ENCODE measurements at regions not wholly inside any gene's neighbourhood (a gene's known extent, or its start where the extent isn't known, plus 50 kb on each side); places are given as distances from the start of the nearest gene placed in this dataset.

DNA sequence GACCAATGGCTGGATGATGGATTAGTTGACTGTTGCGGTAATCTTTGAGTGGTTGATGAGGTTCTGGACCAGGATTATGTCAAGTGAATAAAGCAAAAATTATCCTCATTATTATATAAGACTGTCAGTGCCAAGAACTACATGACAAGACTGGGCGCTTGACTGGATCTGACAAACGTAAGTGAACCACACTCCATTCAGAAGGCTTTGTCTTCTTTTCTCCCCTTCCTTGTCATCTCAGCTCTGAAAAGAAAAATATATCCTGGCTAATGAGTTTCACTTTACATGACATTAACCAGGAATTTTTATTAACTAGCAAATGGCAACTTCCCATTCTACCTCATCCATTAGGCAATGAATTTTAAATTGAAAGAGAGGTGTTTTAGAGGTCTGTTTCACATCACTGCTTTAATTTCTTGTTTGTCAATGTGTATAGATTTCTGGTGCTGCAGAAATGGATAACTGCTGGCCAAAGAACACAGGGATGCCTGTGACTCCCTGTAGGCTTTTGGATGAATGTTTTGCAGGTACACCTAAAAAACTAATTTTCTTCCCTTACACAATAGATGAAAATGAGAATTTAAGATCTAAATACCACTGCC lies 150.1 kb downstream of the ELOVL4 start:
- Histone ChIP-seq H3K79me2 (ENCODE audit: control insufficient read depth in 1 of 2, insufficient read depth in 2 of 2, low read length in 2 of 2) (no peaks in the 10 kb centered on the region), H3K56ac (replicated peaks; ENCODE audit: insufficient read length, low read depth, low read length) (no peak overlapping the region), H2BK12ac (ENCODE audit: low read depth, low read length) (no peak overlapping the region), H3K23ac (ENCODE audit: insufficient read length) (no peak overlapping the region), H4K5ac (ENCODE audit: insufficient read length, low read depth, low read length) (no peak overlapping the region), H3K9me3 (ENCODE audit: insufficient read depth in 2 of 2, low read depth in 1 of 2, low read length in 1 of 2) (no peaks in the 10 kb centered on the region), H2BK120ac (replicated peaks; ENCODE audit: low read depth, low read length) (no peak overlapping the region), H4K20me1 (replicated peaks in 1 of 2; ENCODE audit: control insufficient read depth in 1 of 2, insufficient read depth in 2 of 2, low read length in 2 of 2) (no peaks in the 10 kb centered on the region), H2BK5ac (ENCODE audit: low read depth, low read length) (no peak overlapping the region), H3K23me2 (ENCODE audit: low read depth, low read length) (no peaks in the 10 kb centered on the region), H3K4me1 (replicated peaks in 1 of 4; ENCODE audit: control insufficient read depth in 3 of 4, insufficient read depth in 4 of 4, low read length in 3 of 4) (no peaks in the 10 kb centered on the region), H2AK5ac (ENCODE audit: low read depth, low read length) (no peak overlapping the region), H3K4ac (replicated peaks; ENCODE audit: insufficient read length, low read depth, low read length) (no peak overlapping the region), H3K4me3 (ENCODE audit: extremely low read depth in 1 of 4, insufficient read depth in 2 of 4, low read depth in 3 of 4, low read length in 4 of 4) (no peak overlapping the region), H2AFZ (ENCODE audit: low read length) (no peak overlapping the region), H3K9ac (replicated peaks in 1 of 4; ENCODE audit: extremely low read depth in 1 of 4, low read depth in 3 of 4, low read length in 3 of 4) (no peak overlapping the region), H4K91ac (replicated peaks; ENCODE audit: insufficient read length, low read length) (no peak overlapping the region), H3K79me1 (ENCODE audit: low read depth, low read length) (no peaks in the 10 kb centered on the region), H3K18ac (ENCODE audit: extremely low read depth, low read length) (no peak overlapping the region), H3K36me3 (ENCODE audit: control insufficient read depth in 2 of 4, insufficient read depth in 4 of 4, low read length in 3 of 4) (no peaks in the 10 kb centered on the region), H2BK15ac (ENCODE audit: low read length) (no peak overlapping the region), H3K4me2 (ENCODE audit: insufficient read depth in 1 of 2, low read depth in 2 of 2, low read length in 2 of 2) (no peak overlapping the region), H2BK20ac (ENCODE audit: low read length) (no peak overlapping the region), H4K8ac (ENCODE audit: extremely low read depth, insufficient read depth, low read length) (no peak overlapping the region), H3K27me3 (replicated peaks in 1 of 4; ENCODE audit: control insufficient read depth in 3 of 4, extremely low read depth in 1 of 4, insufficient read depth in 3 of 4, low read length in 3 of 4) (no peaks in the 10 kb centered on the region), H3K27ac (ENCODE audit: low read depth, low read length) (no peak overlapping the region), H3K14ac (ENCODE audit: insufficient read length) (no peak overlapping the region)
- FAIRE-seq (no peak), DNase-seq (ENCODE audit: low read depth in 1 of 2, low spot score in 2 of 2) (no peak)
- ChIA-PET POLR2A (ENCODE audit: partially characterized antibody) (interaction anchor here (1.3 kb wide), 1 partner anchor 9 kb away, joined by 3 read pairs; no protein-coding TSS in a partner anchor), CTCF (ENCODE audit: partially characterized antibody) (no interaction called here)
- WGBS, 2 experiments (ENCODE audit: extremely low coverage in 1 of 2, insufficient coverage in 1 of 2, insufficient read length in 1 of 2, insufficient replicate concordance in 2 of 2, low coverage in 1 of 2, low lambda C conversion rate in 2 of 2, missing lambda C conversion rate in 1 of 2) = 88% methylated on average over 3 of the region's 3 CpGs; no CpG with 5 or more reads in 1 of the 2 experiments
- TF ChIP-seq, protein P1, sequence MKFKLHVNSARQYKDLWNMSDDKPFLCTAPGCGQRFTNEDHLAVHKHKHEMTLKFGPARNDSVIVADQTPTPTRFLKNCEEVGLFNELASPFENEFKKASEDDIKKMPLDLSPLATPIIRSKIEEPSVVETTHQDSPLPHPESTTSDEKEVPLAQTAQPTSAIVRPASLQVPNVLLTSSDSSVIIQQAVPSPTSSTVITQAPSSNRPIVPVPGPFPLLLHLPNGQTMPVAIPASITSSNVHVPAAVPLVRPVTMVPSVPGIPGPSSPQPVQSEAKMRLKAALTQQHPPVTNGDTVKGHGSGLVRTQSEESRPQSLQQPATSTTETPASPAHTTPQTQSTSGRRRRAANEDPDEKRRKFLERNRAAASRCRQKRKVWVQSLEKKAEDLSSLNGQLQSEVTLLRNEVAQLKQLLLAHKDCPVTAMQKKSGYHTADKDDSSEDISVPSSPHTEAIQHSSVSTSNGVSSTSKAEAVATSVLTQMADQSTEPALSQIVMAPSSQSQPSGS (IDR thresholded peaks at IDR 0.05; ENCODE audit: low read length) = no peak
- TF ChIP-seq KDM4A (IDR thresholded peaks at IDR 0.05; ENCODE audit: low read depth, low read length, severe bottlenecking) (no peak), RNF2 (IDR thresholded peaks at IDR 0.05; ENCODE audit: borderline replicate concordance, low read depth, low read length, missing control alignments, poor library complexity, severe bottlenecking) (no peak), SP1 (IDR thresholded peaks at IDR 0.05; ENCODE audit: low read depth, low read length) (no peak), TAF1 (IDR thresholded peaks at IDR 0.05; ENCODE audit: low read depth, low read length) (no peak), SIRT6 (IDR thresholded peaks at IDR 0.05; ENCODE audit: low read length) (no peak), TBP (IDR thresholded peaks at IDR 0.05; ENCODE audit: low read depth, low read length) (no peak), TCF12 (IDR thresholded peaks at IDR 0.05; ENCODE audit: low read depth, low read length) (no peak), RXRA (IDR thresholded peaks at IDR 0.05; ENCODE audit: insufficient read depth, low read depth, low read length) (no peak), BCL11A (IDR thresholded peaks at IDR 0.05; ENCODE audit: low read depth in 2 of 2, low read length in 2 of 2) (no peak), GABPA (IDR thresholded peaks at IDR 0.05; ENCODE audit: borderline replicate concordance, insufficient read depth, low read length) (no peak)
- TF ChIP-seq, protein P2, sequence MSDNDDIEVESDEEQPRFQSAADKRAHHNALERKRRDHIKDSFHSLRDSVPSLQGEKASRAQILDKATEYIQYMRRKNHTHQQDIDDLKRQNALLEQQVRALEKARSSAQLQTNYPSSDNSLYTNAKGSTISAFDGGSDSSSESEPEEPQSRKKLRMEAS (IDR thresholded peaks at IDR 0.05) = no peak

Data from H1 (cell line).